PC-3 (cell line): ENCODE measurements at regions not wholly inside any gene's neighbourhood (a gene's known extent, or its start where the extent isn't known, plus 50 kb on each side); places are given as distances from the start of the nearest gene placed in this dataset.

ENCODE experiments used
- CTCF ChIP-seq: fragments of 300-600 bp; sonication (generic); conservative IDR thresholded peaks from 2 replicates; pipeline ENCODE4 v1.5.1; 2017; ENCODE audit warnings: antibody characterized with exemption, low read depth, mild to moderate bottlenecking, low read length
- EZH2 ChIP-seq: fragments of 300-600 bp; sonication (generic); IDR thresholded peaks from one replicate; pipeline ENCODE4 v1.6.1; 2017; ENCODE audit warnings: antibody characterized with exemption, mild to moderate bottlenecking, low read length; ENCODE audit not compliant: unreplicated experiment

- TF ChIP-seq CTCF (no peak), EZH2 (no peak)
Observed at GRCh38 chr2:175852879-175853615, 149.0 kb downstream of the LNPK start.
